HG02973 (cell line): ENCODE measurements at regions not wholly inside any gene's neighbourhood (a gene's known extent, or its start where the extent isn't known, plus 50 kb on each side); places are given as distances from the start of the nearest gene placed in this dataset.

Experiments used
- ATAC-seq: cut with Tn5 transposase; IDR thresholded peaks from one replicate; pipeline ENCODE4 v1.9.1; 2021; ENCODE audit warnings: moderate library complexity; ENCODE audit not compliant: unreplicated experiment

- no peak for ATAC-seq
Observed at GRCh38 chr5:62689599-62690368, 111.2 kb downstream of the LRRC70 start.

- no peak for ATAC-seq
Observed at GRCh38 chr5:62686692-62687091, 108.1 kb downstream of the LRRC70 start.

- no peak for ATAC-seq
Observed at GRCh38 chr5:62685221-62685620, 106.6 kb downstream of the LRRC70 start.

- ATAC-seq: no peak
Observed at GRCh38 chr5:62684310-62684709, 105.7 kb downstream of the LRRC70 start.

- no peak for ATAC-seq
Observed at GRCh38 chr5:62682059-62682458, 103.4 kb downstream of the LRRC70 start.

GRCh38 chr5:62681117-62681850, 102.7 kb downstream of the LRRC70 start:
- ATAC-seq: no peak

GRCh38 chr5:62680121-62680520, 101.5 kb downstream of the LRRC70 start:
- ATAC-seq: no peak
